CD4-positive, alpha-beta T cell treated with Interleukin-4 for 1 hour (primary cell): ENCODE measurements at regions not wholly inside any gene's neighbourhood (a gene's known extent, or its start where the extent isn't known, plus 50 kb on each side); places are given as distances from the start of the nearest gene placed in this dataset.

ENCODE experiments used
- DNase-seq, 2 donors: peaks; one replicate each; pipeline ENCODE4 v3.0.0-alpha.2; 2020 to 2022

- DNase-seq: no peak
Measured at GRCh38 chr13:72315312-72315711, 412.1 kb downstream of the MZT1 start.

- no peak for DNase-seq
Measured at GRCh38 chr13:72314210-72314609, 413.2 kb downstream of the MZT1 start.

GRCh38 chr13:72313546-72313945 lies 413.9 kb downstream of the MZT1 start:
- DNase-seq: no peak

- no peak for DNase-seq
Measured at GRCh38 chr13:72303941-72304746, 423.3 kb downstream of the MZT1 start.

GRCh38 chr13:72296246-72296645 lies 429.2 kb upstream of the DACH1 start:
- no peak for DNase-seq

- no peak for DNase-seq
Measured at GRCh38 chr13:72295153-72295552, 428.1 kb upstream of the DACH1 start.

GRCh38 chr13:72293206-72293605 lies 426.2 kb upstream of the DACH1 start:
- no peak for DNase-seq

GRCh38 chr13:72290962-72291681 lies 424.1 kb upstream of the DACH1 start:
- DNase-seq: no peak

- DNase-seq: no peak
Measured at GRCh38 chr13:72286421-72286820, 419.4 kb upstream of the DACH1 start.

GRCh38 chr13:72284791-72285190 lies 417.8 kb upstream of the DACH1 start:
- no peak for DNase-seq

- no peak for DNase-seq
Measured at GRCh38 chr13:72261732-72262131, 394.7 kb upstream of the DACH1 start.

- no peak for DNase-seq
Measured at GRCh38 chr13:72259528-72259927, 392.5 kb upstream of the DACH1 start.

GRCh38 chr13:72258340-72258981 lies 391.5 kb upstream of the DACH1 start:
- no peak for DNase-seq

GRCh38 chr13:72255908-72256307 lies 388.9 kb upstream of the DACH1 start:
- DNase-seq: no peak

GRCh38 chr13:72253754-72254153 lies 386.8 kb upstream of the DACH1 start:
- DNase-seq: no peak

GRCh38 chr13:72246396-72246795 lies 379.4 kb upstream of the DACH1 start:
- DNase-seq: no peak

- no peak for DNase-seq
Measured at GRCh38 chr13:72244788-72245187, 377.8 kb upstream of the DACH1 start.

- DNase-seq: no peak
Measured at GRCh38 chr13:72230131-72230530, 363.1 kb upstream of the DACH1 start.

- DNase-seq: no peak
Measured at GRCh38 chr13:72229067-72229466, 362.1 kb upstream of the DACH1 start.

- no peak for DNase-seq
Measured at GRCh38 chr13:72221276-72221962, 354.4 kb upstream of the DACH1 start.

- DNase-seq: no peak
Measured at GRCh38 chr13:72218966-72219365, 352.0 kb upstream of the DACH1 start.

- no peak for DNase-seq
Measured at GRCh38 chr13:72217142-72217541, 350.1 kb upstream of the DACH1 start.

GRCh38 chr13:72208112-72208645 lies 341.2 kb upstream of the DACH1 start:
- no peak for DNase-seq
